ENCODE measurements at regions not wholly inside any gene's neighbourhood (a gene's known extent, or its start where the extent isn't known, plus 50 kb on each side); places are given as distances from the start of the nearest gene placed in this dataset.

GRCh38 chr6:141598487-141598886 is 534.2 kb upstream of the GJE1 start:
- Histone ChIP-seq H3K27ac (ENCODE audit: low read depth, low read length) (no peak overlapping the region), H2AFZ (ENCODE audit: low read depth, low read length, severe bottlenecking) (no peak overlapping the region), H3K27me3 (ENCODE audit: low read length) (no peaks in the 10 kb centered on the region), H3K4me2 (ENCODE audit: low read depth, low read length, poor library complexity, severe bottlenecking) (no peak overlapping the region), H3K79me2 (ENCODE audit: insufficient read depth, low read length) (no peaks in the 10 kb centered on the region), H3K9ac (ENCODE audit: low read length) (no peak overlapping the region), H3F3A (ENCODE audit: insufficient read depth) (no peaks in the 10 kb centered on the region), H3K9me3 (ENCODE audit: insufficient read depth, low read length) (no peaks in the 10 kb centered on the region), H3K36me3 (ENCODE audit: low read length) (no peaks in the 10 kb centered on the region), H4K20me1 (ENCODE audit: low read depth, low read length) (no peaks in the 10 kb centered on the region), H3K9me2 (replicated peaks; ENCODE audit: insufficient read depth, low read length) (no peaks in the 10 kb centered on the region), H3K4me3 (ENCODE audit: insufficient read depth, low read length, poor library complexity, severe bottlenecking) (no peak overlapping the region)
- no peak for TF ChIP-seq CTCF (IDR thresholded peaks at IDR 0.05; ENCODE audit: insufficient read depth, low read length, poor library complexity, severe bottlenecking)
- no peak for TF ChIP-seq EZH2phosphoT487 (conservative IDR thresholded peaks at IDR 0.05; ENCODE audit: low read length)

DNA sequence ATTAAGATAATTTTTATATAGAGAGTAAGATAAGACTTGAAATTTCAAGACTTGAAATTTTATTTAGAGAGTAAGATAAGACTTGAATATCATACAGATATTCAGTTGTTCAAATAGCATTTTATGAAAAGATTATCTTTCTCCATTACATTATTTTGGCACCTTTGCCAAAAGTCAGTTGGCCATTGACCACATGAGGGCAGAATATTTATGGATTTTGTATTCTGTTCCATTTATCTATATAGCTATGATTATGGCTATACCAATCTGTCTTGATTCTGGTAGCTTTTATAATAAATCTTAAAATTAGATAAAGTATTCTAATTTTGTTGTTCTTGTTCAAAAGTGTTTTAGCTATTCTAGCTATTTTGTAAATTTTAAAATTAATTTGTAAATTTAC is 537.9 kb upstream of the GJE1 start:
- Histone ChIP-seq H3K27ac (ENCODE audit: low read depth, low read length) (no peak overlapping the region), H3K27me3 (ENCODE audit: low read length) (no peaks in the 10 kb centered on the region), H3K9ac (ENCODE audit: low read length) (no peak overlapping the region), H3F3A (ENCODE audit: insufficient read depth) (no peaks in the 10 kb centered on the region), H4K20me1 (ENCODE audit: low read depth, low read length) (no peaks in the 10 kb centered on the region), H3K4me2 (ENCODE audit: low read depth, low read length, poor library complexity, severe bottlenecking) (no peak overlapping the region), H3K9me3 (ENCODE audit: insufficient read depth, low read length) (no peaks in the 10 kb centered on the region), H3K36me3 (ENCODE audit: low read length) (no peaks in the 10 kb centered on the region), H3K79me2 (ENCODE audit: insufficient read depth, low read length) (no peaks in the 10 kb centered on the region), H2AFZ (ENCODE audit: low read depth, low read length, severe bottlenecking) (peak overlapping the region; percentile 2), H3K4me3 (ENCODE audit: insufficient read depth, low read length, poor library complexity, severe bottlenecking) (no peak overlapping the region), H3K9me2 (replicated peaks; ENCODE audit: insufficient read depth, low read length) (no peaks in the 10 kb centered on the region)
- TF ChIP-seq EZH2phosphoT487 (conservative IDR thresholded peaks at IDR 0.05; ENCODE audit: low read length) (no peak), CTCF (IDR thresholded peaks at IDR 0.05; ENCODE audit: insufficient read depth, low read length, poor library complexity, severe bottlenecking) (no peak)

DNA sequence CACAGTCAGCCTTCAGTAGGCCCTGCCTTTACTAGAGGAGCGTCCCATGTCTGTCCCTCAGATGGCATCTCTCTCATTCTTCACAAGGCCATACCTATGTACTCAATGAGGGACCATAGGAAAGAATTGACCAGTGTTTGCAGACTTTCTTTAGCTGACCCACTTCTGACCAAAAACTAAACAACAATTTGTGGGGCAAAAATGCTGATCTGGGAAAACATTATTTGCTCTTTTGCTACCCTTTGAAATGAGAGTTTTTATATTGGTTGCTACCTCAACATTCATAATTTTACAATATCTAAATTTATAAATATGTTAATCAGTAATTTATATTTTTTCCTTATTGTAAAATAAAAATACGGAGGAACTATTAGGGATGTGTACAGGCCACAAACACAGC is 539.4 kb upstream of the GJE1 start:
- H3K9me2 ChIP-seq (replicated peaks; ENCODE audit: insufficient read depth, low read length): no peaks in the 10 kb centered on the region
- TF ChIP-seq CTCF (IDR thresholded peaks at IDR 0.05; ENCODE audit: insufficient read depth, low read length, poor library complexity, severe bottlenecking) (no peak), EZH2phosphoT487 (conservative IDR thresholded peaks at IDR 0.05; ENCODE audit: low read length) (no peak)
- no peak overlapping the region for H3K4me3 ChIP-seq (ENCODE audit: insufficient read depth, low read length, poor library complexity, severe bottlenecking)
- H3K9ac ChIP-seq (ENCODE audit: low read length): no peak overlapping the region
- no peaks in the 10 kb centered on the region for H3K27me3 ChIP-seq (ENCODE audit: low read length)
- no peaks in the 10 kb centered on the region for H3F3A ChIP-seq (ENCODE audit: insufficient read depth)
- H3K36me3 ChIP-seq (ENCODE audit: low read length): no peaks in the 10 kb centered on the region
- no peaks in the 10 kb centered on the region for H3K9me3 ChIP-seq (ENCODE audit: insufficient read depth, low read length)
- no peaks in the 10 kb centered on the region for H3K79me2 ChIP-seq (ENCODE audit: insufficient read depth, low read length)
- H3K4me2 ChIP-seq (ENCODE audit: low read depth, low read length, poor library complexity, severe bottlenecking): no peak overlapping the region
- no peaks in the 10 kb centered on the region for H4K20me1 ChIP-seq (ENCODE audit: low read depth, low read length)
- no peak overlapping the region for H2AFZ ChIP-seq (ENCODE audit: low read depth, low read length, severe bottlenecking)
- H3K27ac ChIP-seq (ENCODE audit: low read depth, low read length): no peak overlapping the region
